ENCODE measurements at regions not wholly inside any gene's neighbourhood (a gene's known extent, or its start where the extent isn't known, plus 50 kb on each side); places are given as distances from the start of the nearest gene placed in this dataset.

DNA sequence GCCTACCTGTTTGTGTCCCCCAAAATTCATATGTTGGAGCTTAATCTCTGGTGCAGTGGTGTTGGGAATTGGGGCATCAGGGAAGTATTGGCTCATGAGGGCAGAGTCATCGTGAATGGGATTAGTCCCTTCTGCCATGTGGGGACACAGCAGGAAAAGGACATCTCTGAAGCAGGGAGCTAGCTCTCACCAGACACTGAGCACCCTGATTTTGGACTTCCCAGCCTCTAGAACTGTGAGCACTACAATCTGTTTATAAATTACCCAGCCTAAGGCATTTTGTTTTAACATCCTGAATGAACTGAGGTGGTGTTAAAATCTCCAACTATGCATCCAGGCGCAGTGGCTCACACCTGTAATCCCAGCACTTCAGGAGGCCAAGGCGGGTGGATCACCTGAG is 206.0 kb downstream of the SEC14L1 start:
- TF ChIP-seq, protein P1, sequence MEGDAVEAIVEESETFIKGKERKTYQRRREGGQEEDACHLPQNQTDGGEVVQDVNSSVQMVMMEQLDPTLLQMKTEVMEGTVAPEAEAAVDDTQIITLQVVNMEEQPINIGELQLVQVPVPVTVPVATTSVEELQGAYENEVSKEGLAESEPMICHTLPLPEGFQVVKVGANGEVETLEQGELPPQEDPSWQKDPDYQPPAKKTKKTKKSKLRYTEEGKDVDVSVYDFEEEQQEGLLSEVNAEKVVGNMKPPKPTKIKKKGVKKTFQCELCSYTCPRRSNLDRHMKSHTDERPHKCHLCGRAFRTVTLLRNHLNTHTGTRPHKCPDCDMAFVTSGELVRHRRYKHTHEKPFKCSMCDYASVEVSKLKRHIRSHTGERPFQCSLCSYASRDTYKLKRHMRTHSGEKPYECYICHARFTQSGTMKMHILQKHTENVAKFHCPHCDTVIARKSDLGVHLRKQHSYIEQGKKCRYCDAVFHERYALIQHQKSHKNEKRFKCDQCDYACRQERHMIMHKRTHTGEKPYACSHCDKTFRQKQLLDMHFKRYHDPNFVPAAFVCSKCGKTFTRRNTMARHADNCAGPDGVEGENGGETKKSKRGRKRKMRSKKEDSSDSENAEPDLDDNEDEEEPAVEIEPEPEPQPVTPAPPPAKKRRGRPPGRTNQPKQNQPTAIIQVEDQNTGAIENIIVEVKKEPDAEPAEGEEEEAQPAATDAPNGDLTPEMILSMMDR (IDR thresholded peaks at IDR 0.05), result no peak
- no peak for TF ChIP-seq EP300 (IDR thresholded peaks at IDR 0.05; ENCODE audit: low read depth)
- no peak for TF ChIP-seq POLR2AphosphoS5 (IDR thresholded peaks at IDR 0.05)

Data from transverse colon (tissue), 4 donors.